NOMO-1 treated with dmso at 0.1 percent for 144 hours (cell line): ENCODE measurements at regions not wholly inside any gene's neighbourhood (a gene's known extent, or its start where the extent isn't known, plus 50 kb on each side); places are given as distances from the start of the nearest gene placed in this dataset.

Source experiments
- DNase-seq: peaks from one replicate; lab custom pipeline; 2025; ENCODE audit not compliant: unreplicated experiment; lab: John Stamatoyannopoulos, UW

- no peak for DNase-seq
Observed at GRCh38 chr13:104251931-104252330, 1185.7 kb upstream of the SLC10A2 start.

GRCh38 chr13:104246955-104247354, 1180.7 kb upstream of the SLC10A2 start:
- DNase-seq: no peak

- no peak for DNase-seq
Observed at GRCh38 chr13:104206450-104207044, 1140.3 kb upstream of the SLC10A2 start.

GRCh38 chr13:104204177-104204576, 1138.0 kb upstream of the SLC10A2 start:
- DNase-seq: no peak

GRCh38 chr13:104198801-104199200, 1132.6 kb upstream of the SLC10A2 start:
- no peak for DNase-seq

GRCh38 chr13:104196611-104197010, 1130.4 kb upstream of the SLC10A2 start:
- DNase-seq: no peak

GRCh38 chr13:104181526-104182231, 1115.5 kb upstream of the SLC10A2 start:
- DNase-seq: no peak

- no peak for DNase-seq
Observed at GRCh38 chr13:104170980-104171555, 1104.9 kb upstream of the SLC10A2 start.

GRCh38 chr13:104163866-104164630, 1097.8 kb upstream of the SLC10A2 start:
- DNase-seq: no peak

GRCh38 chr13:104160536-104160935, 1094.3 kb upstream of the SLC10A2 start:
- DNase-seq: no peak

GRCh38 chr13:104143760-104144416, 1077.7 kb upstream of the SLC10A2 start:
- no peak for DNase-seq

- DNase-seq: no peak
Observed at GRCh38 chr13:104140552-104140951, 1074.3 kb upstream of the SLC10A2 start.

GRCh38 chr13:104137416-104137815, 1071.2 kb upstream of the SLC10A2 start:
- DNase-seq: no peak

GRCh38 chr13:104132849-104133248, 1066.6 kb upstream of the SLC10A2 start:
- no peak for DNase-seq

- peak; percentile 35 for DNase-seq
Observed at GRCh38 chr13:104114101-104114500, 1047.9 kb upstream of the SLC10A2 start.

- no peak for DNase-seq
Observed at GRCh38 chr13:104111031-104111430, 1044.8 kb upstream of the SLC10A2 start.

GRCh38 chr13:104106705-104107393, 1040.6 kb upstream of the SLC10A2 start:
- DNase-seq: no peak

- no peak for DNase-seq
Observed at GRCh38 chr13:104105418-104106355, 1039.5 kb upstream of the SLC10A2 start.

GRCh38 chr13:104099750-104100149, 1033.5 kb upstream of the SLC10A2 start:
- no peak for DNase-seq

GRCh38 chr13:104098421-104098820, 1032.2 kb upstream of the SLC10A2 start:
- DNase-seq: no peak
